ENCODE measurements at regions not wholly inside any gene's neighbourhood (a gene's known extent, or its start where the extent isn't known, plus 50 kb on each side); places are given as distances from the start of the nearest gene placed in this dataset.

DNA sequence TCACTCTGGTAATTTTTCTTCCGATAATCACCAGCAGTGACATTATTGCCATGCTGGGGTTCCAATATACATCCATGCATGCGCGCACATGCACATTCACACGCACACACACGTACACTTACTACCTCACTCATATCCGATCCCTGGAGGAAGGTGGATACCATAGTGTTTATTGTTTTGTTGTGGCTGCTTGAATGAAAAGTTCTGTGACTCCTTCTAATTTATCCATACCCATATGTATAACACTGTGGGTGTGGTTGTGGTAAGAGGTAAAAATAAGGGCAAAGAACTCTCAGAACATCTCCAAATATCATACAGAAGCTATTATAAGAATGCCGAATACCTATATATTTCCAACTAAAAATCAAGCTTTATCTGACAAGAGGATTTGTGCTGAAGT lies 407.8 kb upstream of the PODXL start:
- Histone ChIP-seq H3K4me3 (replicated peaks in 1 of 3; ENCODE audit: insufficient read depth in 1 of 3, low read depth in 1 of 3, low read length in 3 of 3) (no peak overlapping the region), H3K79me2 (ENCODE audit: control insufficient read depth, insufficient read depth, low read length) (no peaks in the 10 kb centered on the region), H3K9me3 (replicated peaks; ENCODE audit: control insufficient read depth, insufficient read depth, low read length) (no peaks in the 10 kb centered on the region), H2AFZ (ENCODE audit: low read depth, low read length) (no peak overlapping the region), H3K4me1 (ENCODE audit: control insufficient read depth, extremely low read depth, insufficient read depth, low read length) (no peaks in the 10 kb centered on the region), H4K20me1 (replicated peaks; ENCODE audit: control insufficient read depth, extremely low read depth, insufficient read depth, low read length) (no peaks in the 10 kb centered on the region), H3K27me3 (ENCODE audit: control insufficient read depth in 2 of 2, insufficient read depth in 2 of 2, low read length in 2 of 2) (peaks cover 2 to 15% of the 10 kb centered on the region in 2 experiments), H3K4me2 (ENCODE audit: insufficient read depth, low read length) (no peak overlapping the region), H3K36me3 (ENCODE audit: control insufficient read depth in 2 of 2, extremely low read depth in 1 of 2, insufficient read depth in 2 of 2, low read length in 2 of 2) (no peaks in the 10 kb centered on the region), H3K27ac (ENCODE audit: insufficient read depth, low read depth, low read length) (no peak overlapping the region), H3K9ac (replicated peaks; ENCODE audit: extremely low read depth, insufficient read depth, low read length) (no peak overlapping the region), H3K9me1 (replicated peaks; ENCODE audit: control insufficient read depth, extremely low read depth, insufficient read depth, low read length) (no peaks in the 10 kb centered on the region)
- TF ChIP-seq, protein P1, sequence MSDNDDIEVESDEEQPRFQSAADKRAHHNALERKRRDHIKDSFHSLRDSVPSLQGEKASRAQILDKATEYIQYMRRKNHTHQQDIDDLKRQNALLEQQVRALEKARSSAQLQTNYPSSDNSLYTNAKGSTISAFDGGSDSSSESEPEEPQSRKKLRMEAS (IDR thresholded peaks at IDR 0.05; ENCODE audit: insufficient read depth, insufficient read length): no peak
- TF ChIP-seq MYC (IDR thresholded peaks at IDR 0.05; ENCODE audit: low read depth, low read length) (no peak), POLR2AphosphoS5 (IDR thresholded peaks at IDR 0.05; ENCODE audit: insufficient read depth, low read depth, low read length) (no peak)
- TF ChIP-seq, protein P2, sequence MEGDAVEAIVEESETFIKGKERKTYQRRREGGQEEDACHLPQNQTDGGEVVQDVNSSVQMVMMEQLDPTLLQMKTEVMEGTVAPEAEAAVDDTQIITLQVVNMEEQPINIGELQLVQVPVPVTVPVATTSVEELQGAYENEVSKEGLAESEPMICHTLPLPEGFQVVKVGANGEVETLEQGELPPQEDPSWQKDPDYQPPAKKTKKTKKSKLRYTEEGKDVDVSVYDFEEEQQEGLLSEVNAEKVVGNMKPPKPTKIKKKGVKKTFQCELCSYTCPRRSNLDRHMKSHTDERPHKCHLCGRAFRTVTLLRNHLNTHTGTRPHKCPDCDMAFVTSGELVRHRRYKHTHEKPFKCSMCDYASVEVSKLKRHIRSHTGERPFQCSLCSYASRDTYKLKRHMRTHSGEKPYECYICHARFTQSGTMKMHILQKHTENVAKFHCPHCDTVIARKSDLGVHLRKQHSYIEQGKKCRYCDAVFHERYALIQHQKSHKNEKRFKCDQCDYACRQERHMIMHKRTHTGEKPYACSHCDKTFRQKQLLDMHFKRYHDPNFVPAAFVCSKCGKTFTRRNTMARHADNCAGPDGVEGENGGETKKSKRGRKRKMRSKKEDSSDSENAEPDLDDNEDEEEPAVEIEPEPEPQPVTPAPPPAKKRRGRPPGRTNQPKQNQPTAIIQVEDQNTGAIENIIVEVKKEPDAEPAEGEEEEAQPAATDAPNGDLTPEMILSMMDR (IDR thresholded peaks at IDR 0.05; ENCODE audit: extremely low read depth in 1 of 2, insufficient read depth in 1 of 2, low read depth in 1 of 2, low read length in 2 of 2): no peak
- intact Hi-C loops (cut with micrococcal nuclease) (no loop called here), dilution Hi-C loops (cut with MboI; ENCODE audit: extremely low pct_ligation_motif_present, low sequenced_read_pairs) (no loop called here)
- POLR2A ChIA-PET: no interaction called here
- no TSS peak for BruUV-seq (replicated peaks)
- DNase-seq (ENCODE audit: low read depth, low spot score) (no peak), FAIRE-seq (no peak)
- CTCF ChIA-PET: interaction anchor here (1.0 to 1.6 kb wide), 3 partner anchors 8 to 105 kb away, joined by 3 to 5 read pairs (median 4); no protein-coding TSS in a partner anchor

DNA sequence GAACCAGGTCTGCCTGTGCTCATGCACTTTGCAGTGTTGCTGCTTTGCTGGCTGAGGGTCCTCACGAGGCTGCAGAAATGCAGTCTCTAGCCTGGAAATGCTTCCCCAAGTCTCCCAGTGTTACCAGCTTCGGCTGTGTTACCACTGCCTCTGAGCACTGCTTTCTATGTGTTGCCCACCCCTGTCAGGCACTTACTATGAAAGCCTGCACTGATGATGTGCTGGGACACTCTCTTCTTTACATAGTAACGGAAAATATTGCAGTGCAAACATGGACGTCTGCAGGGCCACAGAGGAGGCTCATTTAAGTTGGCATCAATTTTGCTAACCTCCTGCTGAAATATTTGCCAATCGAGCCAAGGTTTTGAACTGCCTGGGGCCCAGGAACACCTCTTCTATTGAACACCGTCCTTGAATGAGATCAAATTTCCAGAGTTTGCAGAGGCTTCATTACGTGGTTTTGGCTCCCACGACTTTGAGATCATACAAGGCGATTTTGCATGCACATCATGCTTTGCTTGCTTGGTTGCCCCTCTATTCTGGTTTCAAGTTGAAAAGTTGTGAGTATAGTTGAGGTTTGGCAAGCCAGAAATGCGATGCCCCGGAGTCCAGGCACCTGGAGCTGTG lies 404.7 kb upstream of the PODXL start:
- ChIA-PET CTCF (no interaction called here), POLR2A (no interaction called here)
- DNase-seq (ENCODE audit: low read depth, low spot score): no peak
- peaks cover 2 to 15% of the 10 kb centered on the region in 2 experiments for H3K27me3 ChIP-seq (ENCODE audit: control insufficient read depth in 2 of 2, insufficient read depth in 2 of 2, low read length in 2 of 2)
- no peak overlapping the region for H3K4me3 ChIP-seq (replicated peaks in 1 of 3; ENCODE audit: insufficient read depth in 1 of 3, low read depth in 1 of 3, low read length in 3 of 3)
- H3K79me2 ChIP-seq (ENCODE audit: control insufficient read depth, insufficient read depth, low read length): no peaks in the 10 kb centered on the region
- H3K9me1 ChIP-seq (replicated peaks; ENCODE audit: control insufficient read depth, extremely low read depth, insufficient read depth, low read length): no peaks in the 10 kb centered on the region
- H3K36me3 ChIP-seq (ENCODE audit: control insufficient read depth in 2 of 2, extremely low read depth in 1 of 2, insufficient read depth in 2 of 2, low read length in 2 of 2): no peaks in the 10 kb centered on the region
- no peak overlapping the region for H3K27ac ChIP-seq (ENCODE audit: insufficient read depth, low read depth, low read length)
- H3K9ac ChIP-seq (replicated peaks; ENCODE audit: extremely low read depth, insufficient read depth, low read length): no peak overlapping the region
- intact Hi-C loops (cut with micrococcal nuclease): no loop called here
- no peak overlapping the region for H3K4me2 ChIP-seq (ENCODE audit: insufficient read depth, low read length)
- no peak overlapping the region for H2AFZ ChIP-seq (ENCODE audit: low read depth, low read length)
- H4K20me1 ChIP-seq (replicated peaks; ENCODE audit: control insufficient read depth, extremely low read depth, insufficient read depth, low read length): no peaks in the 10 kb centered on the region
- no peaks in the 10 kb centered on the region for H3K9me3 ChIP-seq (replicated peaks; ENCODE audit: control insufficient read depth, insufficient read depth, low read length)
- TF ChIP-seq, protein P2 (IDR thresholded peaks at IDR 0.05; ENCODE audit: extremely low read depth in 1 of 2, insufficient read depth in 1 of 2, low read depth in 1 of 2, low read length in 2 of 2): no peak
- TF ChIP-seq JUN (IDR thresholded peaks at IDR 0.05; ENCODE audit: borderline replicate concordance, insufficient read depth, insufficient read length, low read depth): no peak
- TF ChIP-seq, protein P1 (IDR thresholded peaks at IDR 0.05; ENCODE audit: insufficient read depth, insufficient read length): no peak
- no peak for TF ChIP-seq MYC (IDR thresholded peaks at IDR 0.05; ENCODE audit: low read depth, low read length)
- TF ChIP-seq GATA2 (IDR thresholded peaks at IDR 0.05; ENCODE audit: insufficient read depth, insufficient read length, low read depth, low read length): no peak
- TF ChIP-seq POLR2A (IDR thresholded peaks at IDR 0.05; ENCODE audit: low read depth, low read length): no peak
- TF ChIP-seq FOS (IDR thresholded peaks at IDR 0.05; ENCODE audit: borderline replicate concordance, insufficient read depth, low read length): no peak
- no peak for TF ChIP-seq POLR2AphosphoS5 (IDR thresholded peaks at IDR 0.05; ENCODE audit: insufficient read depth, low read depth, low read length)
- no peak for TF ChIP-seq EZH2 (IDR thresholded peaks at IDR 0.05; ENCODE audit: borderline replicate concordance, low read depth, low read length, severe bottlenecking)
- no peaks in the 10 kb centered on the region for H3K4me1 ChIP-seq (ENCODE audit: control insufficient read depth, extremely low read depth, insufficient read depth, low read length)
- FAIRE-seq: no peak
- no TSS peak for BruUV-seq (replicated peaks)
- dilution Hi-C loops (cut with MboI; ENCODE audit: extremely low pct_ligation_motif_present, low sequenced_read_pairs): no loop called here
